ENCODE measurements at regions not wholly inside any gene's neighbourhood (a gene's known extent, or its start where the extent isn't known, plus 50 kb on each side); places are given as distances from the start of the nearest gene placed in this dataset.

GRCh38 chr15:26261966-26262365, 398.8 kb upstream of the ATP10A start:
- TF ChIP-seq ZNF274 (IDR thresholded peaks at IDR 0.05; ENCODE audit: low read depth, low read length) (no peak), JUND (IDR thresholded peaks at IDR 0.05) (no peak), POLR2AphosphoS5 (IDR thresholded peaks at IDR 0.05; ENCODE audit: low read depth, low read length) (no peak), CTCF (IDR thresholded peaks at IDR 0.05 in 2 of 3, conservative IDR thresholded peaks at IDR 0.05 in 1 of 3; ENCODE audit: borderline replicate concordance in 1 of 3, insufficient read depth in 1 of 3, low read depth in 2 of 3, low read length in 2 of 3) (no peak), REST (IDR thresholded peaks at IDR 0.05; ENCODE audit: low read depth) (no peak), EZH2phosphoT487 (IDR thresholded peaks at IDR 0.05; ENCODE audit: borderline replicate concordance) (no peak), SIN3A (IDR thresholded peaks at IDR 0.05; ENCODE audit: low read depth) (no peak), POLR2A (IDR thresholded peaks at IDR 0.05; ENCODE audit: borderline replicate concordance, extremely low read depth, insufficient read depth, insufficient read length) (no peak), RAD21 (IDR thresholded peaks at IDR 0.05; ENCODE audit: low read depth) (no peak), YY1 (IDR thresholded peaks at IDR 0.05; ENCODE audit: extremely low read depth, insufficient replicate concordance, low read depth, low read length) (no peak)
